HepG2 (cell line): ENCODE measurements at regions not wholly inside any gene's neighbourhood (a gene's known extent, or its start where the extent isn't known, plus 50 kb on each side); places are given as distances from the start of the nearest gene placed in this dataset.

ENCODE experiments used
- ATAC-seq: fragments of 200-7000 bp; cut with Tn5 transposase; 3 replicates; pipeline ENCODE4 v1.9.1; 2020; ENCODE audit warnings: mild to moderate bottlenecking, moderate library complexity
- BruUV-seq: library from RNA; stranded (reverse); fragments of 400-500 nt; replicated peaks from 2 replicates; lab custom pipeline; 2021; lab: Mats Ljungman, UMichigan
- CTCF ChIA-PET: fragments of 300-600 bp; formaldehyde crosslinking; extraction: SDS; loops from one replicate; lab custom pipeline; 2021; ENCODE audit warnings: low total read pairs, inconsistent platforms, low intra/inter-chr PET ratio; lab: Yijun Ruan, JAX
- POLR2A ChIA-PET: fragments of 350-600 bp; sonication (Branson Sonifier 250); formaldehyde crosslinking; loops from one replicate; lab custom pipeline; 2020; ENCODE audit warnings: antibody characterized with exemption, inconsistent platforms; lab: Yijun Ruan, JAX
- DNase-seq: peaks from one replicate; pipeline ENCODE4 v3.0.0-alpha.2; 2015; ENCODE audit warnings: low spot score
- FAIRE-seq: peaks from 3 replicates; lab custom pipeline; 2011; peaks lifted over from hg19 to GRCh38; lab: Jason Lieb, UNC
- H2AFZ ChIP-seq: one replicate; pipeline ENCODE4 v1.6.1; 2011; ENCODE audit warnings: low read length, inconsistent platforms
- H3K27ac ChIP-seq: fragments of 300-600 bp; 3 replicates; pipeline ENCODE4 v1.8.0; 2011; ENCODE audit warnings: mixed run types, mild to moderate bottlenecking, mixed read lengths, low read length, inconsistent platforms; ENCODE audit not compliant: insufficient read depth; ENCODE audit errors: extremely low read length
- H3K27me3 ChIP-seq, 2 experiments: fragments of 200-600 bp in 1 of 2; 2 replicates in 1 of 2; 3 replicates in 1 of 2; pipeline versions ENCODE4 v1.6.0 to v1.8.0; 2011; ENCODE audit warnings: low read length in 2 of 2, mild to moderate bottlenecking in 2 of 2, moderate library complexity in 2 of 2, inconsistent platforms in 1 of 2; ENCODE audit not compliant: insufficient read depth in 2 of 2, control insufficient read depth in 1 of 2
- H3K36me3 ChIP-seq, 2 experiments: fragments of 200-600 bp in 1 of 2; replicated peaks in 1 of 2; 2 replicates in 1 of 2; 3 replicates in 1 of 2; pipeline versions ENCODE4 v1.5.1 to v1.8.0; 2011; ENCODE audit warnings: low read length in 2 of 2, inconsistent platforms in 1 of 2; ENCODE audit not compliant: insufficient read depth in 2 of 2, control insufficient read depth in 1 of 2
- H3K4me1 ChIP-seq: 2 replicates; pipeline ENCODE4 v1.5.1; 2012; ENCODE audit warnings: low read length, inconsistent platforms; ENCODE audit not compliant: insufficient read depth
- H3K4me2 ChIP-seq: 2 replicates; pipeline ENCODE4 v1.6.0; 2011; ENCODE audit warnings: low read depth, low read length, inconsistent platforms
- H3K4me3 ChIP-seq, 3 experiments: fragments of 200-600 bp in 1 of 3; sonication (generic), shearing (Covaris generic) in 1 of 3; replicated peaks in 1 of 3; 2 replicates each; pipeline ENCODE4 v1.5.1; 2011 to 2016; ENCODE audit warnings: low read length in 3 of 3, inconsistent platforms in 2 of 3, low read depth in 2 of 3, mild to moderate bottlenecking in 2 of 3, control low read depth in 1 of 3, mixed read lengths in 1 of 3; ENCODE audit not compliant: insufficient read depth in 1 of 3
- H3K79me2 ChIP-seq: one replicate; pipeline ENCODE4 v1.6.1; 2011; ENCODE audit warnings: low read length, inconsistent platforms; ENCODE audit not compliant: insufficient read depth
- H3K9ac ChIP-seq: 2 replicates; pipeline ENCODE4 v1.6.0; 2011; ENCODE audit warnings: mild to moderate bottlenecking, low read depth, low read length, inconsistent platforms; ENCODE audit not compliant: insufficient read depth
- H3K9me3 ChIP-seq: 2 replicates; pipeline ENCODE4 v1.5.1; 2012; ENCODE audit warnings: mild to moderate bottlenecking, low read length
- H4K20me1 ChIP-seq: 2 replicates; pipeline ENCODE4 v1.6.0; 2011; ENCODE audit warnings: inconsistent platforms, mild to moderate bottlenecking, low read length, moderate library complexity; ENCODE audit not compliant: insufficient read depth
- ADNP ChIP-seq: sonication (generic); formaldehyde crosslinking; IDR thresholded peaks from 2 replicates; pipeline ENCODE4 v1.4.0; 2020; ENCODE audit warnings: missing genetic modification reagents
- FOXA1 ChIP-seq, 2 experiments: fragments of 450-650 bp in 1 of 2; sonication (generic) in 1 of 2; formaldehyde crosslinking in 1 of 2; IDR thresholded peaks; 2 replicates each; pipeline versions ENCODE4 v1.4.0 to v1.6.1; 2016 to 2020; ENCODE audit warnings: missing genetic modification reagents in 1 of 2
- NRL ChIP-seq: sonication (generic); formaldehyde crosslinking; IDR thresholded peaks from 2 replicates; pipeline ENCODE4 v1.5.0; 2020; ENCODE audit warnings: missing genetic modification reagents, mild to moderate bottlenecking, moderate library complexity, borderline replicate concordance
- PHF20 ChIP-seq: sonication (generic); formaldehyde crosslinking; IDR thresholded peaks from 2 replicates; pipeline ENCODE4 v1.5.0; 2020; ENCODE audit warnings: mild to moderate bottlenecking, missing genetic modification reagents
- SAFB2 ChIP-seq: sonication (generic); formaldehyde crosslinking; IDR thresholded peaks from 2 replicates; pipeline ENCODE4 v1.5.1; 2020; ENCODE audit warnings: missing genetic modification reagents, low read depth, mild to moderate bottlenecking, borderline replicate concordance
- SNRNP70 ChIP-seq: fragments of 200-400 bp; formaldehyde crosslinking; IDR thresholded peaks from 2 replicates; pipeline ENCODE4 v1.6.1; 2017; ENCODE audit warnings: mild to moderate bottlenecking, low read depth, low read length, moderate library complexity
- SP1 ChIP-seq, 2 experiments: fragments of 450-650 bp in 1 of 2; sonication (generic) in 1 of 2; formaldehyde crosslinking in 1 of 2; IDR thresholded peaks; 2 replicates each; pipeline versions ENCODE4 v1.4.0 to v1.6.1; 2016 to 2020; ENCODE audit warnings: missing genetic modification reagents in 1 of 2
- YEATS4 ChIP-seq: sonication (generic); formaldehyde crosslinking; IDR thresholded peaks from 2 replicates; pipeline ENCODE4 v1.4.0; 2020; ENCODE audit warnings: missing genetic modification reagents, borderline replicate concordance
- ZNF550 ChIP-seq: sonication (generic); formaldehyde crosslinking; IDR thresholded peaks from 2 replicates; pipeline ENCODE4 v1.4.0; 2020; ENCODE audit warnings: mild to moderate bottlenecking, missing genetic modification reagents, borderline replicate concordance
- WGBS: methylation state at CpG from one replicate; pipeline ENCODE4 v1.1.6; 2017; ENCODE audit warnings: low lambda C conversion rate; 5-methylcytosine and 5-hydroxymethylcytosine counted together
- in situ Hi-C: cut with HindIII; loops from 2 replicates; pipeline ENCODE4 v1.10.0; 2017; ENCODE audit warnings: low pct_unique_long_range_greater_than_20kb; ENCODE audit not compliant: extremely low pct_ligation_motif_present
- intact Hi-C: fragments of 100-400 bp; cut with micrococcal nuclease; formaldehyde crosslinking; loops from one replicate; pipeline ENCODE4 v1.10.0; 2022; ENCODE audit not compliant: unreplicated experiment
- TF ChIP-seq, protein P1 (sequence below), 2 experiments: fragments of 450-650 bp in 1 of 2; sonication (generic) in 1 of 2; formaldehyde crosslinking in 1 of 2; IDR thresholded peaks; 2 replicates each; pipeline versions ENCODE4 v1.6.1 to v1.8.0; 2016 to 2022; ENCODE audit warnings: antibody characterized with exemption in 1 of 2, mild to moderate bottlenecking in 1 of 2, missing genetic modification reagents in 1 of 2
- TF ChIP-seq, protein P2 (sequence below): fragments of 450-650 bp; IDR thresholded peaks from 2 replicates; pipeline ENCODE4 v1.6.1; 2017; ENCODE audit warnings: mild to moderate bottlenecking

DNA sequence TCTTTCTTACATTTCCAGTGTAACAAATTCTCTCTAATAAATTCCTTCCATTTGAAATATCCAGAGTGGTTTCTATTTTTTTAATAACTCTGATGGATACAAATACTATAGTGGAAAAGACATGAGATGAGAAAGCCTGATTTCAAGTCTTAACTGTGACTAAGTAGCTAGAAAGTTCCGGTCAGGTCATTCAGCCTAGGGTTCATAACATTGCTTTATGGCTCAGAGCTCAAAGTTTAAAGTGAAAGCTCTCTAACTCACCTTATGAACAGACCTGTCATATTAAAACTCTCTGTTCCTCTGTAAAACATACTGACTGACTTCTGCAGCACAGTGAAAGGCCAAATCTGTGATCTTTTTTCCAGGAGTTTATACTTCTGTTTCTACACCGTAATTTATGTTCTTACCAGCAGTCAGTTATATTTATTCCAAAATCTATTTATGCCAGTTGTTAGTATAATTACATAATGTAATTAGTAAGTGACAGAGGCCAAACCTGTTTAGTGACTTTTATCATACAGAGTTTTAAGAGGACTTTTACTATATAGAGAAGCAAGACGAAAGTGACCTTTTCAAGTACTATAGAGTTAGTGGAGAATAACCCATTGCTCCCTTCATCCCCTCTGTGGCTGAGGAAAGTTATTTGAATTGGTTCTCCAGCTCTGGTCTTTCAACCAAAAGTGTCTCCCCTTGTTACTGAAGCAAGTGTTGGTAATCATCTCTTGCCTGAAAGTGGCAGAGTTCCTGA is 118.8 kb upstream of the PDE1A start:
- no peaks in the 10 kb centered on the region for H3K4me1 ChIP-seq
- H3K27me3 ChIP-seq = peaks cover 0 to under 1% of the 10 kb centered on the region in 2 experiments; a peak in 1 of 5 replicates
- H2AFZ ChIP-seq = no peak overlapping the region
- DNase-seq (no peak), FAIRE-seq (no peak), ATAC-seq (no peak)
- no TSS peak for BruUV-seq
- WGBS = 3% methylated on average over 3 of the region's 3 CpGs
- intact Hi-C loops (no loop called here), in situ Hi-C loops (no loop called here)
- no peaks in the 10 kb centered on the region for H3K79me2 ChIP-seq
- no peak overlapping the region for H3K4me3 ChIP-seq
- no peak overlapping the region for H3K27ac ChIP-seq
- POLR2A ChIA-PET = no interaction called here
- H4K20me1 ChIP-seq = no peaks in the 10 kb centered on the region
- no peak overlapping the region for H3K4me2 ChIP-seq
- CTCF ChIA-PET = no interaction called here
- no peaks in the 10 kb centered on the region for H3K36me3 ChIP-seq
- no peaks in the 10 kb centered on the region for H3K9me3 ChIP-seq
- H3K9ac ChIP-seq = no peak overlapping the region
- TF ChIP-seq YEATS4 (no peak), SAFB2 (no peak), SNRNP70 (no peak), NRL (CRISPR knock-in tag) (no peak), FOXA1 (IDR thresholded peaks at IDR 0.05) (no peak), FOXA1 (CRISPR knock-in tag; IDR thresholded peaks at IDR 0.05) (no peak), SP1 (IDR thresholded peaks at IDR 0.05) (no peak), SP1 (CRISPR knock-in tag; IDR thresholded peaks at IDR 0.05) (no peak), ZNF550 (CRISPR knock-in tag) (no peak), ADNP (CRISPR knock-in tag) (no peak), PHF20 (CRISPR knock-in tag) (no peak)
- TF ChIP-seq, protein P1, sequence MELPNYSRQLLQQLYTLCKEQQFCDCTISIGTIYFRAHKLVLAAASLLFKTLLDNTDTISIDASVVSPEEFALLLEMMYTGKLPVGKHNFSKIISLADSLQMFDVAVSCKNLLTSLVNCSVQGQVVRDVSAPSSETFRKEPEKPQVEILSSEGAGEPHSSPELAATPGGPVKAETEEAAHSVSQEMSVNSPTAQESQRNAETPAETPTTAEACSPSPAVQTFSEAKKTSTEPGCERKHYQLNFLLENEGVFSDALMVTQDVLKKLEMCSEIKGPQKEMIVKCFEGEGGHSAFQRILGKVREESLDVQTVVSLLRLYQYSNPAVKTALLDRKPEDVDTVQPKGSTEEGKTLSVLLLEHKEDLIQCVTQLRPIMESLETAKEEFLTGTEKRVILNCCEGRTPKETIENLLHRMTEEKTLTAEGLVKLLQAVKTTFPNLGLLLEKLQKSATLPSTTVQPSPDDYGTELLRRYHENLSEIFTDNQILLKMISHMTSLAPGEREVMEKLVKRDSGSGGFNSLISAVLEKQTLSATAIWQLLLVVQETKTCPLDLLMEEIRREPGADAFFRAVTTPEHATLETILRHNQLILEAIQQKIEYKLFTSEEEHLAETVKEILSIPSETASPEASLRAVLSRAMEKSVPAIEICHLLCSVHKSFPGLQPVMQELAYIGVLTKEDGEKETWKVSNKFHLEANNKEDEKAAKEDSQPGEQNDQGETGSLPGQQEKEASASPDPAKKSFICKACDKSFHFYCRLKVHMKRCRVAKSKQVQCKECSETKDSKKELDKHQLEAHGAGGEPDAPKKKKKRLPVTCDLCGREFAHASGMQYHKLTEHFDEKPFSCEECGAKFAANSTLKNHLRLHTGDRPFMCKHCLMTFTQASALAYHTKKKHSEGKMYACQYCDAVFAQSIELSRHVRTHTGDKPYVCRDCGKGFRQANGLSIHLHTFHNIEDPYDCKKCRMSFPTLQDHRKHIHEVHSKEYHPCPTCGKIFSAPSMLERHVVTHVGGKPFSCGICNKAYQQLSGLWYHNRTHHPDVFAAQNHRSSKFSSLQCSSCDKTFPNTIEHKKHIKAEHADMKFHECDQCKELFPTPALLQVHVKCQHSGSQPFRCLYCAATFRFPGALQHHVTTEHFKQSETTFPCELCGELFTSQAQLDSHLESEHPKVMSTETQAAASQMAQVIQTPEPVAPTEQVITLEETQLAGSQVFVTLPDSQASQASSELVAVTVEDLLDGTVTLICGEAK (IDR thresholded peaks at IDR 0.05) = no peak
- TF ChIP-seq, protein P1 (CRISPR knock-in tag; IDR thresholded peaks at IDR 0.05) = no peak
- TF ChIP-seq, protein P2, sequence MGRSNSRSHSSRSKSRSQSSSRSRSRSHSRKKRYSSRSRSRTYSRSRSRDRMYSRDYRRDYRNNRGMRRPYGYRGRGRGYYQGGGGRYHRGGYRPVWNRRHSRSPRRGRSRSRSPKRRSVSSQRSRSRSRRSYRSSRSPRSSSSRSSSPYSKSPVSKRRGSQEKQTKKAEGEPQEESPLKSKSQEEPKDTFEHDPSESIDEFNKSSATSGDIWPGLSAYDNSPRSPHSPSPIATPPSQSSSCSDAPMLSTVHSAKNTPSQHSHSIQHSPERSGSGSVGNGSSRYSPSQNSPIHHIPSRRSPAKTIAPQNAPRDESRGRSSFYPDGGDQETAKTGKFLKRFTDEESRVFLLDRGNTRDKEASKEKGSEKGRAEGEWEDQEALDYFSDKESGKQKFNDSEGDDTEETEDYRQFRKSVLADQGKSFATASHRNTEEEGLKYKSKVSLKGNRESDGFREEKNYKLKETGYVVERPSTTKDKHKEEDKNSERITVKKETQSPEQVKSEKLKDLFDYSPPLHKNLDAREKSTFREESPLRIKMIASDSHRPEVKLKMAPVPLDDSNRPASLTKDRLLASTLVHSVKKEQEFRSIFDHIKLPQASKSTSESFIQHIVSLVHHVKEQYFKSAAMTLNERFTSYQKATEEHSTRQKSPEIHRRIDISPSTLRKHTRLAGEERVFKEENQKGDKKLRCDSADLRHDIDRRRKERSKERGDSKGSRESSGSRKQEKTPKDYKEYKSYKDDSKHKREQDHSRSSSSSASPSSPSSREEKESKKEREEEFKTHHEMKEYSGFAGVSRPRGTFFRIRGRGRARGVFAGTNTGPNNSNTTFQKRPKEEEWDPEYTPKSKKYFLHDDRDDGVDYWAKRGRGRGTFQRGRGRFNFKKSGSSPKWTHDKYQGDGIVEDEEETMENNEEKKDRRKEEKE = no peak
